ENCODE measurements at regions not wholly inside any gene's neighbourhood (a gene's known extent, or its start where the extent isn't known, plus 50 kb on each side); places are given as distances from the start of the nearest gene placed in this dataset.

- DNase-seq (ENCODE audit: low read depth in 2 of 2): no peak
These were observed 149.9 kb downstream of the SHQ1 start for GRCh38 chr3:72698154-72698917.

GRCh38 chr3:72697717-72698116 is 150.5 kb downstream of the SHQ1 start:
- no peak for DNase-seq (ENCODE audit: low read depth in 2 of 2)

- DNase-seq (ENCODE audit: low read depth in 2 of 2): no peak
These were observed 151.4 kb downstream of the SHQ1 start for GRCh38 chr3:72696815-72697214.

DNA sequence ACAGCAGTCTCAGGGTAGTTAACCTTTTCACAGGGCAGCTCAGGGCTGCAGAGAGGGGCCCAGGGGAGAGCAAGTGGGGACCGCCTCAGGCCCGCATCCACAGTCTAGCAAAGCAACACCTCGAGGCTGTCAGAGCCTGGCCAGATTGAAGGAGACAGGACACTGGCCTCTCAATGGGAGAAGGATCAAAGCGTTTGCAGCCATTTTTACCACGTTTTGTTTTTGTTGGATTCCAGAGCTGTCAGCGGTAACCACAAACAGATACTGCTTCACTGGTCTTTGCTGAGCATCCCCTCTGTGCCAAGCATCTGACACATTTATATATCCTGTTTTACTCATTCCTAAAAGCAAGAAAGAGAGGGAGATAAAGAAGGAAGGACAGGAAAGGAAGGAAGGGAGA is 153.8 kb downstream of the SHQ1 start:
- no peak for DNase-seq (ENCODE audit: low read depth in 2 of 2)

DNA sequence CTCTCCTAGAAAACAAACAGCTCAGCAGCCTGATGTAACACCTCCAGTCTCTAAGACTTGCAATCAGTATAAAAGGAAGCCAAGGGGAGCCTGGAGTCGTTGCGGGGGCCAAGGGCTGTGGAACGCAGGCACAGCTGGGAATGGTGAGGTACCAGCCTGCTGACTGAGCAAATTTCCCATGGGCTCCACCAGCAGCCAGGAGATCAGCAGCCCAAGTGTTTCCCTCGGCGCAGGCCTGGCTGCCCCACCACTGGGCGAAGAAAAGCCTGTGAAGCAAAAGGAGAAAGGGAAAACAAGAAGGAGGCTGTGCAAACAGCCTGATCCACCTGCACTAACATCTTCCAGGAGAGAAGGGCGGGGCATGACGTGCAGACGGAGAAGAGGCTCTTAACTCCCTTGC is 155.3 kb downstream of the SHQ1 start:
- no peak for DNase-seq (ENCODE audit: low read depth in 2 of 2)

DNA sequence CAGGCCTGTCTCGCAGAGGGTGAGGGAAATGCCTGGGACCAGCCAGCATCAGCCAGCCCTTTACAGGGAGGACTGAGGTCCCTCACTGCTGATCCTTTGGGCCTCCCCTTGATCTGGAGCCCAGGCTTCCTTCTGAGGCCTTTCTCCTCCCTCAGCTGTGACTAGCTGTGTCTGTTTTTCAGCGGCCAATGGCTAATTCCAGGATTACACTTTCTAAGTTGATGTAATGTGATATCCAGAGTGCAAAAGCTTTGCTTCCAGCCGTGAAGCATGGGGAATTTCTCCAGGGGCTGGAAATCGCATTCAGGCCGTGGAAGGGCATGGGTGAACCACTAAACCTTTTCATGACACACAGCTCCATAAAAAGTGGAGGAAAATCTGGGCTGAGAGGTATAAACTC is 157.6 kb downstream of the SHQ1 start:
- DNase-seq (ENCODE audit: low read depth in 2 of 2): no peak

DNA sequence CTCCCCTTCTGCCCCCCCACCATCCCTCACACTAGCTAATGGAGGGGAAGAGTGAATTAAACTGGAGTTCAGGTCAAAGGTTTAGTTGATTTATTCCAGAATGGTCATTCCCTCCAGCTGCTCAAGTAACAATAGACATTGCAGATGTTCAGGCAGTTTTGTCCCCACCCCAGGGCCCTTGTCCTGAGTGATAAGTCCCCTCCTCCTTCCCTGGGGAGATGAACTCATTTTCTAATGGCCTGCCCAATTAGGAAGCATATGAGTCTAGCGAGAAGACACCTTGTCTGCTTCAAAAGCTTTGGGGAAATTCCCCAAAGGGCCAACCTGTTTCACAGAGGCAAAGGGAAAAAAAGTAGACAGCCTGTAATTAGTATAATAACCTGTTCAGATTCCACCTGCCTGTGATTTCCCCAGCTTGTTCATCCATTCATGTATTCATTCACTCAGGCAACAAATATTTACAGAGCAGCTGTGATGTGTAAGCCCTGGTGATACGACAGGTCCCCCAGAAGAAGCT is 165.3 kb downstream of the SHQ1 start:
- no peak for DNase-seq (ENCODE audit: low read depth in 2 of 2)

GRCh38 chr3:72681598-72681997 is 166.6 kb downstream of the SHQ1 start:
- no peak for DNase-seq (ENCODE audit: low read depth in 2 of 2)

DNA sequence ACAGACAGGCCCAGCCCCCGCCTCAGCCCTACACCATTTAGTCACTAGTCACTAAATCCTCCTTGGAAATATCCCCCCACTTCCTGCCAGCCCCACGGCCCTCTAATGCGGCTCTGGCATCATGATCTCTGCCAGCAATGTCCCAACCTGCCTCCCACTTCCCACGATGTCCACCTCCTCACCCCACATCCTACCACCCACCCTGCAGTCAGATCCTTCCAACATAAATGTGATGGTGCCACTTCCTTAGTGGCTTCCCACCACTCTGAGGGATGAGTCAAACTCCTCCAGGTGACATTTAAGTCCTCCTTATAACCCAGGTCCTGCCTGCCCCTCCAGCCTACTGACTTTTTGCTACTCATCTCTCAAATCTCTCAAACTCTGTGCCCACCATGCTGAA is 167.5 kb downstream of the SHQ1 start:
- no peak for DNase-seq (ENCODE audit: low read depth in 2 of 2)

DNA sequence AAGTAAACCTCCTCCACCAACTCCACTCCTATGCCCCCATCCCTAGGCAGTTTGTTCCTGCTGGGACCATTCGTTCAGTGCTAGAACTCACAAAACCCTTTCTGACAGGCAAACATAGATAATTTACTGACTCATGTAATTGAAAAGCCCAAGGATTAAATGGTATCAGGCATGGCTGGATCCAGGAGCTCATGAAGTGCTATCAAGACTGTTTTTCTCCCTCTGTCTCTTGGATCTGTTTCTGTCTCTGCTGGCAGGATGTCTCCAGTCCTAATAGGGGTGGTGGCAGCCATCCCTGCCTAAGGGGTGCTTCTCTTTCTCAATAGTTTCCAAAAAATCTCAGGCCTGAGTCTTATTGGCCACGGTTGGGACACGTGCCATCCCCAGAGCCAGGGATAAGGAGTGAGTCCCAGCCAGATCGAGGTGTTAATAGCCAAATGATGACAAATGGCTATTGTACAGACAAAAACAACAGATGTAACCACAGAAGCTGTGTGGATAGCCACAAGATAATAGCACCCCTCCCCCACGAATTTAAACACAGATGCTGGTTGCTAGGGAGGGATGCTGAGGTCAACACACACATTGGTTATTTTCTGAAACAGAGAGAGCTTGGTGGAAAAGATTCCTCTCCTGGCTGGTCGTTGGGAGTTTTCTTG is 168.6 kb downstream of the SHQ1 start:
- no peak for DNase-seq (ENCODE audit: low read depth in 2 of 2)

- no peak for DNase-seq (ENCODE audit: low read depth in 2 of 2)
These were observed 169.4 kb downstream of the SHQ1 start for GRCh38 chr3:72678867-72679266.

DNA sequence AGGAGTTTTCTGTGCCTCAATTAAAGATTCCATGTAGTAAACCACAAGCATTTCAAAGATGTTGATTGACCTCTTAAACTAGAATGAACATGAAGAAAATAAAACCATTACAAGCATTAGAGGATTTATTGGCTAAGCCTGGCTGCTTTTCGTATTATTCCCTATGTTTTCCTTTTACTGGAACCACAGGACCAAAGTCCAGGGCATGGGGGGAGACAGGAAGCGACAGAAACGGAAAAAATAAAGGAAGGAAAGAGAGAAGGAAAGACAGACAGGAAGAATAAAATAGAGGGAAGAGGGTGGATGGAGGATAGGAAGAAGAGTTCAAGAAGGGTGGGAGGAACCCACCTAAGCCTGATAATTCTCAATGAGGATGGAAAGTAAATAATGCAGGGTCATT is 169.9 kb downstream of the SHQ1 start:
- DNase-seq (ENCODE audit: low read depth in 2 of 2): no peak

DNA sequence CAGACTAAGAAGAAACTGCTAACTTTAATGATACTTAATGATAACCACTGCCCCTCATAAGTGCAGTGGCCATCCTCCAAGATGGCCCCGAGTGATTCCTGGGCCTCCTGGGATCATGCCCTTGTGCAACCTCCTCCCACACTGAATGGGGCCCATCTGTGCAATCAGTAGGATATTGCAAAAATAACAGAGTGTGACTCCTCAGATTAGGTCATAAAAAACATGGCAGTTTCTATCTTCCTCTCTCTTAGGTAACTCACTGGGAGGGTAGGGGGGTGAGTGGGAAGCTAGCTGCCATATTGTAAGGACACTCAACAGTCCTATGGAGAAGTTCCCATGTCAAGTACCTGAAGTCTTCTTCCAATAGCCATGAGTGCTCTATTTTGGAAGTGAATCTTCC is 173.0 kb downstream of the SHQ1 start:
- no peak for DNase-seq (ENCODE audit: low read depth in 2 of 2)

DNA sequence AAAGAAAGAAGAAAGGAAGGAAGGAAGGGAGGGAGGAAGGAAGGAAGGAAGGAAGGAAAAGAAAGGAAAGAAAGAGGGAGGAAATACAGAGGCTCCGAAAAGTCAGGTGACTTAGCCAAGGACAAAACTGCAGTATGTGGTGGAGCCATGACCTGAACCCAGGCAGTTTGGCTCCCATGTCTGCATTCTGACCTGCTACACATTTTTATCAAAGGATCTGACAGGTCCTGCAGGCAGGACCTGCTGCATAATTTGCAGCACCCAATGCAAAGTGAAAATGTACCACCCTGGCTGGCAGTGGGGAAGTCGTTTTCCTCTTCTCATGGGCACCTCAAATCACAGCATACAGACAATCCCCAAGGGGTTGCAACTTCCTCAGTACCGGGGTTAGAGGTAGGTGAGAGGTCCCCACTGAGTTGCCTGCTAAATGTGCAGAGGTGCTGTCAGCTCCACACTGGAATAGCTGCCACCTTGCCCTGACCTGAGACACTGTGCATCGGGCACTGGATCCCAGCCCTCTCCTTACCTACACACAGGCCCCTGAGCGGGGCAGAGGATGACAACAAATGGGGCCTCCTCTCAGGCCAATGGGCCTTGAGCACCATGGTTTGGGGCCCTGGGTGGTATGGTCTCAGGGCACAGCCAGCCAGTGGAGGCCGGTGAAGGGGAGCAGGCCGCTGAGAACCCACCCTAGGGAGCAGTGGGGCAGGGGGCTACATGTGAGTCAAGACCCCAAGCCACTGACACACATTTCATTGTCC is 175.1 kb downstream of the SHQ1 start:
- no peak for DNase-seq (ENCODE audit: low read depth in 2 of 2)

GRCh38 chr3:72669224-72669623 is 179.0 kb downstream of the SHQ1 start:
- DNase-seq (ENCODE audit: low read depth in 2 of 2): no peak

DNA sequence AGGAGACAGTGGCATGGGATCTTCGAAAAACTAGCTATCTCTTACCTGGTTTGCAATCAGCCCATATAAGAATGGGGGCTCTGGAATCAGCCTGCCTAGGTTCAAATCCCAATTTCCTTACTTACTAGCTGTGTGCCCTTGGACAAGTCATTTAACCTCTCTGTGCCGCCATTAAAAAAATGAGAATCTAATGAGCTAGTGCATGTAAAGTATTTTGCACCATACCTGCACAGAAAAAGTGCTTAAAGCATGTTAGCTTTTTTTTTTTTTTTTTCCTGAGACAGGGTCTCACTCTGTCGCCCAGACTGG is 181.8 kb downstream of the SHQ1 start:
- no peak for DNase-seq (ENCODE audit: low read depth in 2 of 2)

DNA sequence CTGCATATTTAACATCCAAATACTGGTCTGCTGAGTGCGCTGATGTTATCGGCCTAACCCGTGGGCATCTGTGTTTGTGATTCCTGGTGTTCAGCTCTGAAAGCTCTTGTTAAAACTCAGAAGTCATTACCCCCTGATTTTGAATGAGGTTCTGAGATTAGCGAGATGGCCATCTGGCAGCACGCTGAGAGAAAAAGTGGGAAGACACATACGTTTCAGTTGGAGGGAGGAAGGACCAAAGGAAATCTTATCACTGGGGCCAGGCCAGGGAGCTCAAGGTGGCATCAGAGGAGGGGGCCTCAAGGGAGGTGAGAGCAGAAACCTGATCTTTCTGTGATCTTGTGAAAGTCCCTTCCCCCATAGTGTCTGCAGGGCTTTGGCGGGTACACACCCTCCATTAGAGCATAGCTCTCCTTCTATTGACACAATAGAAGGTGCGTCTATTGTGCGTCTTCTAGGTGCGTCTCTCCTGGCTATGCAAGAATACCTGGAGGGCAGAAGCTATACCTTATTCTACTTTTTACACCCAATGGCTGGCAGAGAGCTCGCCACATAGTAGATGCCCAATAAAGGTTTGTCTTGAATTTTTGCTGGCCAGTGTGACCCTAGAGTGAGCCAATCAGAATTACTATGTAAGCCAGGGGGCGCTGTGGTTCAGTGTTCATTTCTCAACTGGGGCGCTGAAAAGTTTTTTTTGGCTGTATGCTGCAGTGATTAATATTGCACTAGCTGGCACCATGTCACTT is 182.4 kb downstream of the SHQ1 start:
- peak; percentile 48 for DNase-seq (ENCODE audit: low read depth in 2 of 2)

GRCh38 chr3:72665103-72665502 is 183.1 kb downstream of the SHQ1 start:
- DNase-seq (ENCODE audit: low read depth in 2 of 2): no peak

GRCh38 chr3:72664184-72664975 is 183.9 kb downstream of the SHQ1 start:
- no peak for DNase-seq (ENCODE audit: low read depth in 2 of 2)

GRCh38 chr3:72663429-72663828 is 184.8 kb downstream of the SHQ1 start:
- no peak for DNase-seq (ENCODE audit: low read depth in 2 of 2)

DNA sequence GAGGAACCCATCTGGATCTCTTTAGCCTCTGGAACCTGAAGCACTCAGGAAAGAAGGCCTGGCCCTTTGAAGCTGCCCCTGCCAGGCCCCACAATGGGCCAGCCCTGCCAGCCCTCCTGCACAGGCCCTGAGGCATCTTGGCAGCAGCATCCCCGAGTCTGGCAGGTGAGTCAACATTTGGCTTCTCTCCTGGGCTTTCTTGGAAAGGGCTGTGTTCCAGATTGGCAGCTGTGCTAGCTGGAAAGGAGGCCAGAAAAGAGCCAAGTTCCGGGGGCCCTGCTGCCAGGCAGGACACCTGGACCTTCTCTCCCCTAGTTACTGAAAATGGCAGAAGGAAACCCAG is 187.2 kb downstream of the SHQ1 start:
- DNase-seq (ENCODE audit: low read depth in 2 of 2): no peak

All from activated CD4-positive, alpha-beta T cell treated with anti-CD3 and anti-CD28 coated beads for 24 hours (primary cell).